Transverse colon (tissue), 4 donors: ENCODE measurements at regions not wholly inside any gene's neighbourhood (a gene's known extent, or its start where the extent isn't known, plus 50 kb on each side); places are given as distances from the start of the nearest gene placed in this dataset.

Experiments used
- POLR2A ChIP-seq: fragments of 450-650 bp; IDR thresholded peaks from one replicate; pipeline ENCODE4 v1.6.1; 2016; ENCODE audit warnings: antibody characterized with exemption, mild to moderate bottlenecking, moderate library complexity
- POLR2AphosphoS5 ChIP-seq, 3 donors: sonication (generic); formaldehyde crosslinking; IDR thresholded peaks; one replicate each; pipeline ENCODE4 v1.6.1; 2016; ENCODE audit warnings: antibody characterized with exemption in 3 of 3
- TF ChIP-seq, protein P1 (sequence below), 5 experiments: fragments of 200-600 bp in 3 of 5; fragments of 450-650 bp in 2 of 5; sonication (generic) in 3 of 5; IDR thresholded peaks; 1 replicate in 2 of 5; 2 replicates in 3 of 5; pipeline ENCODE4 v1.5.1; 2016 to 2017; ENCODE audit warnings: antibody characterized with exemption in 5 of 5, inconsistent platforms in 3 of 5, mild to moderate bottlenecking in 2 of 5, moderate library complexity in 1 of 5

DNA sequence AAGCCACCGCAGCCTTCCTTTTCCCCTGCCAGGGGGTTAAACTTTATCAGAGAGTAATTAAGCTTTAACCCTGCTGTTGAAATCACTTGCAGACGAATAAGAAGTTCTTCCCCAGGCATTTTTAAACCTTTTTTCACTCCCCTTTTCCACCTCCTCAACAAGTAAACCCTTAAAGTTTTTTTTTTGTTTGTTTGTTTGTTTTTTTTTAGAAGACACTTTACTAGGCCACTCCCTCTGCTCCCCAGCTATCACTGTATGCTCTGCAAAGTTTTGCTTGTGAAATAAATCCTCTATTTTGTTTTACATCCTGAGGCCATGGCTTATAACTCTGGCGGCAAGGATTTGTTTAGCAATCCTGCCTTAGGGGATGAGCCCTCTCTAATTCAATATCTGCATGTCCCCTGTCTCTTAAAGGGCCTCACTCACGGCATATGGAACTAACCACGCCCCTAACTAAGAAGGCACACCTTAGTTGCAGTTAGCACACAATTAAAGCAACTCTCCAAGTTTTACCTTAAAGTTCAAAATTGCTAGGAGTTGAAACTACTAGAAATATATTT lies 1354.7 kb upstream of the LRRTM3 start:
- TF ChIP-seq, protein P1, sequence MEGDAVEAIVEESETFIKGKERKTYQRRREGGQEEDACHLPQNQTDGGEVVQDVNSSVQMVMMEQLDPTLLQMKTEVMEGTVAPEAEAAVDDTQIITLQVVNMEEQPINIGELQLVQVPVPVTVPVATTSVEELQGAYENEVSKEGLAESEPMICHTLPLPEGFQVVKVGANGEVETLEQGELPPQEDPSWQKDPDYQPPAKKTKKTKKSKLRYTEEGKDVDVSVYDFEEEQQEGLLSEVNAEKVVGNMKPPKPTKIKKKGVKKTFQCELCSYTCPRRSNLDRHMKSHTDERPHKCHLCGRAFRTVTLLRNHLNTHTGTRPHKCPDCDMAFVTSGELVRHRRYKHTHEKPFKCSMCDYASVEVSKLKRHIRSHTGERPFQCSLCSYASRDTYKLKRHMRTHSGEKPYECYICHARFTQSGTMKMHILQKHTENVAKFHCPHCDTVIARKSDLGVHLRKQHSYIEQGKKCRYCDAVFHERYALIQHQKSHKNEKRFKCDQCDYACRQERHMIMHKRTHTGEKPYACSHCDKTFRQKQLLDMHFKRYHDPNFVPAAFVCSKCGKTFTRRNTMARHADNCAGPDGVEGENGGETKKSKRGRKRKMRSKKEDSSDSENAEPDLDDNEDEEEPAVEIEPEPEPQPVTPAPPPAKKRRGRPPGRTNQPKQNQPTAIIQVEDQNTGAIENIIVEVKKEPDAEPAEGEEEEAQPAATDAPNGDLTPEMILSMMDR (IDR thresholded peaks at IDR 0.05) = no peak
- TF ChIP-seq POLR2AphosphoS5 (IDR thresholded peaks at IDR 0.05) = no peak
- no peak for TF ChIP-seq POLR2A
